ENCODE measurements at regions not wholly inside any gene's neighbourhood (a gene's known extent, or its start where the extent isn't known, plus 50 kb on each side); places are given as distances from the start of the nearest gene placed in this dataset.

DNA sequence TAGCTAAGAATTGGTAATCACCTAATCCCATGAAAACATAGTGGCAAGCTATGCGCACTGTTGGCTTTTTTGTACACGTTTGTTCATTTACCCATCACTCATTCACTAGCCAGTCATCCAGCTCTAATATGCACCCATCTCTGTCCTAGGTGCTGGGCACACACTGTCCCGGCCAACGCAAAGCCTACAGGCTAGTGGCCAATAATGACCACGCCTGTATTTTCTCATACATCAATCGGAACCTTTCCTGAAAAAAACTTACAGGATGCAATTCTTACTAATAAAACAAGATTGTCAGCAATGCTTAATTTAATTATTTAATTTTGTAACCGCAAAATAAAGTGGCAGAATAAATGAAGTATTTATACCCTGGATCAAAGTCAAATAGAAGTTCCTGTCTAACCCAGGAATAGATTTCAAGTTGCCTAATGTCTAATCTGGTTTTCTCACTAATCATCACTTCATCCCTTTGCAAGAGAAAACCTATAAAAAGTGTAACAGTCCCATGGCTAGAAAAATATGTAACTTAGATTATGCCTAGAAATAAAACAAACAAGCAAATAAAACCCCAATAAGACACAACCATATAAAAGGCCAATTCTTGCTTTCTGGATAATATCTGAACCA, 143.3 kb upstream of the BLID start:
- DNase-seq, result no peak
- no peak overlapping the region for H3K4me3 ChIP-seq
- no peaks in the 10 kb centered on the region for H3K4me1 ChIP-seq
- no peak for TF ChIP-seq EP300 (IDR thresholded peaks at IDR 0.05)
- H3K9me3 ChIP-seq, result peaks cover 0 to 10% (median 5%) of the 10 kb centered on the region in 4 donors
- H3K36me3 ChIP-seq, result no peaks in the 10 kb centered on the region
- peaks cover 0 to 5% (median 0%) of the 10 kb centered on the region in 3 donors for H3K27me3 ChIP-seq
- no peak overlapping the region for H3K27ac ChIP-seq
- intact Hi-C loops (cut with DNase I; ENCODE audit: low total_unique reads), result no loop called here
- WGBS, 5 donors, result 86 to 95% (median 90%) methylated on average over 7 of the region's 7 CpGs

DNA sequence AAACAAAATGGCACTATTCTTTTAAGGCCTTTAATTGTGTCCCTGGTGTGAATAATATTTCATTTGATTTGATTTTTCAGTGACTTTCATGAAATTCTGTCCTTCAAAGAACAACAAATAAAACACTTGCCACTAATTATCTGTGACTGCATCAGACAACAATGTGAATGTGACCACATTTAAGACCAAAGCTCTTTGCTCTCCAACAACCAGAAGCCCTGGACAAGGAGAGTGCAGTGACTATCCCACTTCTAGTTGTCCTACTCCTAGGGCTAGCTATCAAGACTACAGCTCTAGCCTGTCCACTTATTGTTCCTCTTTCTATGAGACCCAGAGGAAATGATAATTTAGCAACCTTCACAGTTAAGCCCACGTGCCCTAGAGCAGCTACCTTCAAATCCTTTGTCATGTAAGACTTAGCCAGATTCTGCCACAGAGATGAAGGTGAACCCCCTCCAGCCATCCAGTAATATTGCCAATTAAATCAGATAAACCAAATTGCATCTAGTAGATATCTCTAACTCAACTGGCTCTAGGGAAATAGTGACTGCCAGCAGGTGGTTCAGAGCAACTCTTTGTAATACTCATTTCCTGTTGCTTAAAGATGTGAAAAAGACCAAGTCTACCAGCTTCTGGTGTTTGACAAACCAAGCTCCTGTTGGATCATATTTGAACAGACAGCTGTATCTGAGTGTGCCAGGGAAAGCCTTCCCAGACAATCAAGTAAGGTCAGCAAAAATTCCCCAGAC, 142.6 kb upstream of the BLID start:
- TF ChIP-seq POLR2A (IDR thresholded peaks at IDR 0.05), result no peak
- TF ChIP-seq CTCF (IDR thresholded peaks at IDR 0.05), result no peak
- TF ChIP-seq EP300 (IDR thresholded peaks at IDR 0.05), result no peak
- no peak for TF ChIP-seq POLR2AphosphoS5 (IDR thresholded peaks at IDR 0.05)
- 40 to 64% (median 48%) methylated on average over 1 of the region's 1 CpG for WGBS, 5 donors
- DNase-seq, result no peak
- Histone ChIP-seq H3K4me3 (no peak overlapping the region), H3K36me3 (no peaks in the 10 kb centered on the region), H3K27ac (no peak overlapping the region), H3K27me3 (peaks cover 0 to 5% (median 0%) of the 10 kb centered on the region in 3 donors), H3K9me3 (peaks cover 0 to 10% (median 5%) of the 10 kb centered on the region in 4 donors), H3K4me1 (peaks cover 0 to 5% (median 2%) of the 10 kb centered on the region in 4 donors)
- intact Hi-C loops (cut with DNase I; ENCODE audit: low total_unique reads), result no loop called here

DNA sequence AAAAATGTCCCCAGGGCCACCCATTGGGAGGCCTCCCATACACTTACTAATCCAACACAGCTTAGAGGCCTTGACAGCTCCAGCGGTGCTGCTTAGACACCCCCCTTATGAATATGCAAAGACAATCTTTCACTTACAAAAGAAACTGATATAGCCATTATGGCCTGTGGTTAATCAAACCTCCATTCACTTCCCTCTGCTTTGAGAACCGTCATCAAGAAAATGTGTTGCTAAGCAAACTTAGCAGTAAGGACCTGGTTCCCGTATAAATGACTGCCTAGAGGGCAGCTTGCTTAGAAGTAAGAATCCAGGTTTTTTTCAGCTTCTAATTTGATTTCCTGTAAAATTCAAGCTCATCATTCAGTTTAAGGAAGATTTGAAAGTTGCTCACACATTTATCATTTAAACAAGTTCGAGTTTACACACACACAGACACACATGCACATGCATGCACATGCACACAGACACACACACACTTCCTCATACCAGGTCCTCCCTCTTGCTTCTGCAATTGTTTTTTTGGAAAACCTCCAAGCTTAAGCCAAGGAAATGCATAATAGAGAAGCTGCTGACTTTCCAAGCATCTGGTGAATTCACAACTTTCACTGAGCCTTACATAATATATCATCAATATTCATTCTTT, 137.7 kb upstream of the BLID start:
- WGBS, 5 donors, result 13 to 20% (median 16%) methylated on average over 4 of the region's 4 CpGs
- Histone ChIP-seq H3K27ac (no peak overlapping the region), H3K27me3 (peaks cover 0 to 5% (median 0%) of the 10 kb centered on the region in 3 donors), H3K4me3 (no peak overlapping the region), H3K4me1 (peaks cover 0 to 5% (median 2%) of the 10 kb centered on the region in 4 donors), H3K36me3 (no peaks in the 10 kb centered on the region), H3K9me3 (peaks cover 0 to 10% (median 5%) of the 10 kb centered on the region in 4 donors)
- TF ChIP-seq EP300 (IDR thresholded peaks at IDR 0.05), result no peak
- no peak for TF ChIP-seq CTCF (IDR thresholded peaks at IDR 0.05)
- TF ChIP-seq POLR2A (IDR thresholded peaks at IDR 0.05), result no peak
- TF ChIP-seq POLR2AphosphoS5 (IDR thresholded peaks at IDR 0.05), result no peak
- peak in 1 of 2 donors; percentile 75 for DNase-seq
- intact Hi-C loops (cut with DNase I; ENCODE audit: low total_unique reads), result no loop called here

DNA sequence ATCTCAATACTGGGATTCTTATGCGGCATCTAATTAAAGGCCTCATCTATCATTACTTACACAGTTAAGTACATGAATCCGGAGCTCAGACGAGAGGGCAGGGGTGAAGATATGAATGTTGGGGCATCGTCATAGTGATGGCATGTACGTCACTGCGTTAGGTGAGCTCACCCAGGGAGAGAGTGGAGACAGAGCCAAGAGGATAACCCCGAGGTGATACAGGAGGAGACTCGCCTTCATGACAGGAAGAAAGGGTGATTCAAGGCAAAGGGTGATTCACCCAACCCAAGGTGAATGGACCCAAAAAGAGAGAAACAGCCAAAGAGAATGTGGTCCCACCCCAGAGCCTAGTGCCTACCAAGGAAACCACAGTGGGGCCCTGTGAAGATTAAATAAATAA, 132.9 kb upstream of the BLID start:
- Histone ChIP-seq H3K9me3 (no peaks in the 10 kb centered on the region), H3K4me1 (peaks cover 0 to 6% (median under 1%) of the 10 kb centered on the region in 4 donors), H3K4me3 (no peak overlapping the region), H3K27me3 (no peaks in the 10 kb centered on the region), H3K36me3 (no peaks in the 10 kb centered on the region), H3K27ac (no peak overlapping the region)
- 74 to 87% (median 82%) methylated on average over 8 of the region's 8 CpGs for WGBS, 5 donors
- TF ChIP-seq POLR2AphosphoS5 (IDR thresholded peaks at IDR 0.05) (no peak), CTCF (IDR thresholded peaks at IDR 0.05) (no peak), EP300 (IDR thresholded peaks at IDR 0.05) (no peak), POLR2A (IDR thresholded peaks at IDR 0.05) (no peak)
- intact Hi-C loops (cut with DNase I; ENCODE audit: low total_unique reads), result no loop called here
- no peak for DNase-seq

Data from stomach (tissue), 8 donors.